H9 (cell line): ENCODE measurements at regions not wholly inside any gene's neighbourhood (a gene's known extent, or its start where the extent isn't known, plus 50 kb on each side); places are given as distances from the start of the nearest gene placed in this dataset.

ENCODE experiments used
- DNase-seq: peaks from one replicate; pipeline ENCODE4 v3.0.0-alpha.2; 2017
- H2AFZ ChIP-seq: one replicate; pipeline ENCODE4 v1.6.1; 2013; ENCODE audit warnings: mild to moderate bottlenecking, low read length, control low read depth, moderate library complexity
- H2AK5ac ChIP-seq: 2 replicates; pipeline ENCODE4 v1.6.1; 2013; ENCODE audit warnings: low read length, control low read depth, mixed read lengths; ENCODE audit not compliant: insufficient read length
- H2BK120ac ChIP-seq: one replicate; pipeline ENCODE4 v1.6.1; 2013; ENCODE audit warnings: low read depth, mild to moderate bottlenecking, low read length, control low read depth, inconsistent platforms; ENCODE audit not compliant: poor library complexity, severe bottlenecking
- H2BK12ac ChIP-seq: 2 replicates; pipeline ENCODE4 v1.6.1; 2013; ENCODE audit warnings: low read length, control low read depth, mixed read lengths, low read depth; ENCODE audit not compliant: insufficient read length
- H2BK15ac ChIP-seq: 2 replicates; pipeline ENCODE4 v1.6.1; 2013; ENCODE audit warnings: low read depth, low read length, control low read depth
- H2BK20ac ChIP-seq: one replicate; pipeline ENCODE4 v1.6.1; 2013; ENCODE audit warnings: low read depth, mild to moderate bottlenecking, low read length, control low read depth, inconsistent platforms; ENCODE audit not compliant: poor library complexity, severe bottlenecking
- H2BK5ac ChIP-seq: 2 replicates; pipeline ENCODE4 v1.6.1; 2013; ENCODE audit warnings: low read length, control low read depth, mixed read lengths; ENCODE audit not compliant: insufficient read length
- H3K14ac ChIP-seq: 2 replicates; pipeline ENCODE4 v1.6.1; 2013; ENCODE audit warnings: low read length, control low read depth; ENCODE audit not compliant: insufficient read depth
- H3K18ac ChIP-seq: 2 replicates; pipeline ENCODE4 v1.6.1; 2013; ENCODE audit warnings: low read depth, mild to moderate bottlenecking, mixed read lengths, low read length, control low read depth; ENCODE audit not compliant: insufficient read length
- H3K23ac ChIP-seq: 2 replicates; pipeline ENCODE4 v1.6.1; 2013; ENCODE audit warnings: low read length, control low read depth, mixed read lengths, low read depth; ENCODE audit not compliant: insufficient read length
- H3K23me2 ChIP-seq: 2 replicates; pipeline ENCODE4 v1.6.1; 2013; ENCODE audit warnings: low read depth, mild to moderate bottlenecking, mixed read lengths, low read length, control low read depth; ENCODE audit not compliant: insufficient read length, poor library complexity, severe bottlenecking
- H3K27ac ChIP-seq: 2 replicates; pipeline ENCODE4 v1.5.1; 2013; ENCODE audit warnings: low read length, control low read depth, mixed read lengths, low read depth; ENCODE audit not compliant: insufficient read length
- H3K27me3 ChIP-seq: 2 replicates; pipeline ENCODE4 v1.6.1; 2013; ENCODE audit warnings: low read length, control low read depth, inconsistent platforms; ENCODE audit not compliant: insufficient read depth
- H3K4ac ChIP-seq: 2 replicates; pipeline ENCODE4 v1.6.1; 2013; ENCODE audit warnings: low read depth, mild to moderate bottlenecking, control low read depth, inconsistent platforms, low read length, moderate library complexity
- H3K4me1 ChIP-seq: 2 replicates; pipeline ENCODE4 v1.6.1; 2013; ENCODE audit warnings: low read length, control low read depth, inconsistent platforms; ENCODE audit not compliant: insufficient read depth
- H3K4me2 ChIP-seq: 2 replicates; pipeline ENCODE4 v1.6.1; 2013; ENCODE audit warnings: low read length, control low read depth, mixed read lengths; ENCODE audit not compliant: insufficient read length, insufficient read depth
- H3K56ac ChIP-seq: 2 replicates; pipeline ENCODE4 v1.6.1; 2013; ENCODE audit warnings: low read depth, mild to moderate bottlenecking, mixed read lengths, low read length, control low read depth; ENCODE audit not compliant: insufficient read length
- H3K79me1 ChIP-seq: 2 replicates; pipeline ENCODE4 v1.6.1; 2013; ENCODE audit warnings: low read depth, mild to moderate bottlenecking, moderate library complexity, low read length, control low read depth, inconsistent platforms; ENCODE audit not compliant: insufficient read depth, poor library complexity, severe bottlenecking
- H3K79me2 ChIP-seq: 2 replicates; pipeline ENCODE4 v1.6.1; 2013; ENCODE audit warnings: low read length, control low read depth, inconsistent platforms; ENCODE audit not compliant: insufficient read depth
- H3K9ac ChIP-seq: 2 replicates; pipeline ENCODE4 v1.6.1; 2013; ENCODE audit warnings: low read length, control low read depth, mixed read lengths; ENCODE audit not compliant: insufficient read length; ENCODE audit errors: extremely low read depth
- H3K9me3 ChIP-seq: one replicate; pipeline ENCODE4 v1.6.1; 2013; ENCODE audit warnings: low read depth, low read length, inconsistent platforms; ENCODE audit not compliant: control insufficient read depth
- H3T11ph ChIP-seq: one replicate; pipeline ENCODE4 v1.6.1; 2013; ENCODE audit warnings: mild to moderate bottlenecking, low read length, control low read depth, inconsistent platforms
- H4K20me1 ChIP-seq: one replicate; pipeline ENCODE4 v1.6.1; 2013; ENCODE audit not compliant: control insufficient read depth, insufficient read length, insufficient read depth
- H4K5ac ChIP-seq: 2 replicates; pipeline ENCODE4 v1.6.1; 2013; ENCODE audit warnings: low read depth, mild to moderate bottlenecking, mixed read lengths, low read length, control low read depth; ENCODE audit not compliant: insufficient read length
- H4K8ac ChIP-seq: replicated peaks from 2 replicates; pipeline ENCODE4 v1.6.1; 2013; ENCODE audit warnings: low read length, control low read depth, mixed read lengths, low read depth; ENCODE audit not compliant: insufficient read length
- H4K91ac ChIP-seq: 2 replicates; pipeline ENCODE4 v1.6.1; 2013; ENCODE audit warnings: low read depth, mild to moderate bottlenecking, moderate library complexity, mixed read lengths, low read length, control low read depth; ENCODE audit not compliant: insufficient read length
- H3K27ac Mint-ChIP-seq, 3 experiments: 2 replicates in 2 of 3; 3 replicates in 1 of 3; pipeline ENCODE4 v1.8.0; 2020 to 2021; ENCODE audit warnings: mixed read lengths in 3 of 3, mild to moderate bottlenecking in 1 of 3, moderate library complexity in 1 of 3
- H3K27me3 Mint-ChIP-seq: 2 replicates; pipeline ENCODE4 v1.8.0; 2021; ENCODE audit warnings: low read depth, mild to moderate bottlenecking, moderate library complexity, mixed read lengths
- H3K36me3 Mint-ChIP-seq, 3 experiments: 2 replicates in 2 of 3; 3 replicates in 1 of 3; pipeline ENCODE4 v1.8.0; 2020 to 2021; ENCODE audit warnings: low read depth in 3 of 3, mixed read lengths in 3 of 3; ENCODE audit not compliant: insufficient read depth in 1 of 3
- H3K4me1 Mint-ChIP-seq, 2 experiments: 2 replicates each; pipeline ENCODE4 v1.8.0; 2020; ENCODE audit warnings: mixed read lengths in 2 of 2
- H3K4me3 Mint-ChIP-seq, 2 experiments: 2 replicates in 1 of 2; 3 replicates in 1 of 2; pipeline ENCODE4 v1.8.0; 2020 to 2021; ENCODE audit warnings: mild to moderate bottlenecking in 2 of 2, mixed read lengths in 2 of 2, moderate library complexity in 1 of 2
- H3K9me3 Mint-ChIP-seq, 2 experiments: 2 replicates in 1 of 2; 3 replicates in 1 of 2; pipeline ENCODE4 v1.8.0; 2020; ENCODE audit warnings: mild to moderate bottlenecking in 2 of 2, mixed read lengths in 2 of 2, moderate library complexity in 1 of 2
- CTCF ChIP-seq: fragments of 200-600 bp; sonication (generic); conservative IDR thresholded peaks from 3 replicates; pipeline ENCODE4 v1.8.0; 2021; ENCODE audit warnings: antibody characterized with exemption, mild to moderate bottlenecking
- WGBS: extraction: QIAGEN DNeasy Blood & Tissue Kit; methylation state at CpG from one replicate; pipeline ENCODE4 v1.1.7; 2013; ENCODE audit warnings: missing lambda C conversion rate, low lambda C conversion rate, mixed read lengths; ENCODE audit not compliant: insufficient read length; ENCODE audit errors: extremely low coverage; 5-methylcytosine and 5-hydroxymethylcytosine counted together

- no peak overlapping the region for H2AK5ac ChIP-seq
- no peaks in the 10 kb centered on the region for H3K4me1 ChIP-seq
- no peak overlapping the region for H3K4ac ChIP-seq
- no peak overlapping the region for H3K14ac ChIP-seq
- H3K27ac Mint-ChIP-seq, result no peak overlapping the region
- H4K91ac ChIP-seq, result no peak overlapping the region
- H2BK15ac ChIP-seq, result no peak overlapping the region
- H3T11ph ChIP-seq, result no peak overlapping the region
- H3K9me3 ChIP-seq, result no peaks in the 10 kb centered on the region
- H3K56ac ChIP-seq, result no peak overlapping the region
- no peak overlapping the region for H3K9ac ChIP-seq
- no peak for DNase-seq
- H3K79me2 ChIP-seq, result no peaks in the 10 kb centered on the region
- no peak overlapping the region for H2BK12ac ChIP-seq
- no peaks in the 10 kb centered on the region for H3K36me3 Mint-ChIP-seq
- no peak overlapping the region for H4K5ac ChIP-seq
- H3K27me3 Mint-ChIP-seq, result peaks cover 6% of the 10 kb centered on the region; the same call in 1 of the 2 replicates
- TF ChIP-seq CTCF, result no peak
- no peak overlapping the region for H3K4me2 ChIP-seq
- no peak overlapping the region for H2BK20ac ChIP-seq
- no peaks in the 10 kb centered on the region for H3K9me3 Mint-ChIP-seq
- H4K8ac ChIP-seq, result no peak overlapping the region
- H3K4me3 Mint-ChIP-seq, result no peak overlapping the region
- H4K20me1 ChIP-seq, result no peaks in the 10 kb centered on the region
- H3K23me2 ChIP-seq, result no peaks in the 10 kb centered on the region
- WGBS, result no CpG with 5 or more reads among the region's 1 CpG
- H3K27ac ChIP-seq, result no peak overlapping the region
- no peaks in the 10 kb centered on the region for H3K27me3 ChIP-seq
- no peak overlapping the region for H3K18ac ChIP-seq
- H2AFZ ChIP-seq, result no peak overlapping the region
- H2BK5ac ChIP-seq, result no peak overlapping the region
- H3K4me1 Mint-ChIP-seq, result no peaks in the 10 kb centered on the region
- H2BK120ac ChIP-seq, result no peak overlapping the region
- no peaks in the 10 kb centered on the region for H3K79me1 ChIP-seq
- H3K23ac ChIP-seq, result no peak overlapping the region
These were observed 201.3 kb upstream of the OR4E1 start for GRCh38 chr14:21874946-21875345.
